GM21528 (cell line): ENCODE measurements at regions not wholly inside any gene's neighbourhood (a gene's known extent, or its start where the extent isn't known, plus 50 kb on each side); places are given as distances from the start of the nearest gene placed in this dataset.

Experiments
- ATAC-seq: cut with Tn5 transposase; IDR thresholded peaks from one replicate; pipeline ENCODE4 v1.9.1; 2021; ENCODE audit warnings: mild to moderate bottlenecking, moderate library complexity; ENCODE audit not compliant: unreplicated experiment, low FRiP score

- no peak for ATAC-seq
Observed at GRCh38 chr2:102078773-102079172, 63.8 kb upstream of the IL1R1 start.

- no peak for ATAC-seq
Observed at GRCh38 chr2:102080451-102081242, 61.9 kb upstream of the IL1R1 start.

- ATAC-seq = no peak
Observed at GRCh38 chr2:102081243-102081522, 61.4 kb upstream of the IL1R1 start.

- ATAC-seq = no peak
Observed at GRCh38 chr2:102081606-102082005, 60.9 kb upstream of the IL1R1 start.

GRCh38 chr2:102082571-102083392 is 59.8 kb upstream of the IL1R1 start:
- peak; percentile 87 for ATAC-seq

GRCh38 chr2:102083393-102083703 is 59.2 kb upstream of the IL1R1 start:
- ATAC-seq = no peak

GRCh38 chr2:102084651-102085050 is 57.9 kb upstream of the IL1R1 start:
- no peak for ATAC-seq

- ATAC-seq = no peak
Observed at GRCh38 chr2:102085238-102085637, 57.3 kb upstream of the IL1R1 start.

- no peak for ATAC-seq
Observed at GRCh38 chr2:102086150-102086872, 56.2 kb upstream of the IL1R1 start.

GRCh38 chr2:102091121-102091520 is 51.4 kb upstream of the IL1R1 start:
- no peak for ATAC-seq

GRCh38 chr2:102091908-102092307 is 50.6 kb upstream of the IL1R1 start:
- no peak for ATAC-seq

- no peak for ATAC-seq
Observed at GRCh38 chr2:102092535-102092934, 50.0 kb upstream of the IL1R1 start.
